WTC11 (cell line): ENCODE measurements at regions not wholly inside any gene's neighbourhood (a gene's known extent, or its start where the extent isn't known, plus 50 kb on each side); places are given as distances from the start of the nearest gene placed in this dataset.

ENCODE experiments used
- ATAC-seq: fragments of 200-7000 bp; cut with Tn5 transposase; 2 replicates; pipeline ENCODE4 v1.10.0; 2021; ENCODE audit warnings: mild to moderate bottlenecking, moderate library complexity
- CTCF ChIA-PET: fragments of 300-600 bp; sonication (Branson Sonifier 250); formaldehyde crosslinking; loops from one replicate; lab custom pipeline; 2021; ENCODE audit warnings: antibody characterized with exemption; lab: Charles Lee
- POLR2A ChIA-PET: fragments of 350-600 bp; sonication (Branson Sonifier 250); formaldehyde crosslinking; loops from one replicate; lab custom pipeline; 2021; ENCODE audit warnings: antibody characterized with exemption; lab: Charles Lee
- DNase-seq: peaks from one replicate; pipeline ENCODE4 v3.0.0; 2021; ENCODE audit warnings: low spot score
- H3K27ac Mint-ChIP-seq: 2 replicates; pipeline ENCODE4 v1.8.0; 2021; ENCODE audit warnings: mixed read lengths
- H3K27me3 Mint-ChIP-seq: 2 replicates; pipeline ENCODE4 v1.8.0; 2021; ENCODE audit warnings: low read depth, mild to moderate bottlenecking, moderate library complexity, mixed read lengths
- H3K36me3 Mint-ChIP-seq: 2 replicates; pipeline ENCODE4 v1.8.0; 2021; ENCODE audit warnings: mixed read lengths
- H3K4me1 Mint-ChIP-seq: 2 replicates; pipeline ENCODE4 v1.8.0; 2022; ENCODE audit warnings: mixed read lengths
- H3K4me3 Mint-ChIP-seq: 2 replicates; pipeline ENCODE4 v1.8.0; 2021; ENCODE audit warnings: mild to moderate bottlenecking, moderate library complexity, mixed read lengths
- H3K9me3 Mint-ChIP-seq: 2 replicates; pipeline ENCODE4 v1.8.0; 2021; ENCODE audit warnings: mixed read lengths
- AFF4 ChIP-seq: sonication (generic); formaldehyde crosslinking; IDR thresholded peaks from 2 replicates; pipeline ENCODE4 v1.8.1; 2023; ENCODE audit warnings: mild to moderate bottlenecking, missing genetic modification reagents, borderline replicate concordance
- AR ChIP-seq: fragments of 250-450 bp; sonication (Bioruptor Pico); IDR thresholded peaks from 2 replicates; pipeline ENCODE4 v1.9.0; 2021; ENCODE audit warnings: mild to moderate bottlenecking
- CREB1 ChIP-seq: sonication (generic); formaldehyde crosslinking; IDR thresholded peaks from 2 replicates; pipeline ENCODE4 v1.8.0; 2023; ENCODE audit warnings: mild to moderate bottlenecking, missing genetic modification reagents
- ESRRA ChIP-seq: sonication (generic); formaldehyde crosslinking; IDR thresholded peaks from 2 replicates; pipeline ENCODE4 v1.8.1; 2022; ENCODE audit warnings: mild to moderate bottlenecking, missing genetic modification reagents, borderline replicate concordance
- FOXP1 ChIP-seq: sonication (generic); formaldehyde crosslinking; IDR thresholded peaks from 2 replicates; pipeline ENCODE4 v1.8.0; 2022; ENCODE audit warnings: missing genetic modification reagents, mild to moderate bottlenecking, moderate library complexity, borderline replicate concordance
- FOXP4 ChIP-seq: sonication (generic); formaldehyde crosslinking; IDR thresholded peaks from 2 replicates; pipeline ENCODE4 v1.8.0; 2022; ENCODE audit warnings: mild to moderate bottlenecking, missing genetic modification reagents
- GRHL2 ChIP-seq: fragments of 250-450 bp; sonication (Bioruptor Pico); IDR thresholded peaks from 2 replicates; pipeline ENCODE4 v1.8.0; 2022; ENCODE audit warnings: mild to moderate bottlenecking, moderate library complexity; ENCODE audit not compliant: insufficient replicate concordance, severe bottlenecking
- KAT7 ChIP-seq: sonication (generic); formaldehyde crosslinking; IDR thresholded peaks from 2 replicates; pipeline ENCODE4 v1.8.1; 2023; ENCODE audit warnings: missing genetic modification reagents, mild to moderate bottlenecking, borderline replicate concordance
- OVOL2 ChIP-seq: fragments of 250-450 bp; sonication (Bioruptor Pico); IDR thresholded peaks from 2 replicates; pipeline ENCODE4 v1.9.0; 2021; ENCODE audit warnings: mild to moderate bottlenecking, borderline replicate concordance
- ZBTB43 ChIP-seq: sonication (generic); formaldehyde crosslinking; IDR thresholded peaks from 2 replicates; pipeline ENCODE4 v1.8.1; 2023; ENCODE audit warnings: mild to moderate bottlenecking, missing genetic modification reagents
- ZNF317 ChIP-seq: sonication (generic); formaldehyde crosslinking; IDR thresholded peaks from 2 replicates; pipeline ENCODE4 v1.8.1; 2023; ENCODE audit warnings: low read depth, mild to moderate bottlenecking, moderate library complexity, missing genetic modification reagents, borderline replicate concordance
- ZNF512 ChIP-seq: sonication (generic); formaldehyde crosslinking; IDR thresholded peaks from 2 replicates; pipeline ENCODE4 v1.8.1; 2022; ENCODE audit warnings: missing genetic modification reagents, borderline replicate concordance

GRCh38 chr6:92608751-92609150, 810.6 kb downstream of the EPHA7 start (continued):
- TF ChIP-seq AFF4 (CRISPR knock-in tag) = no peak
- no peak for TF ChIP-seq AR (CRISPR knock-in tag)
- no peak for TF ChIP-seq FOXP4 (CRISPR knock-in tag)

GRCh38 chr6:92593201-92593600, 826.2 kb downstream of the EPHA7 start:
- ATAC-seq (no peak), DNase-seq (no peak)
- Mint-ChIP-seq H3K4me3 (no peak overlapping the region), H3K27me3 (no peaks in the 10 kb centered on the region), H3K9me3 (no peaks in the 10 kb centered on the region), H3K27ac (no peak overlapping the region), H3K4me1 (no peaks in the 10 kb centered on the region), H3K36me3 (no peaks in the 10 kb centered on the region)
- POLR2A ChIA-PET = no interaction called here
- TF ChIP-seq CREB1 (CRISPR knock-in tag) = no peak
- TF ChIP-seq ZNF512 (CRISPR knock-in tag) = no peak
- TF ChIP-seq FOXP1 (CRISPR knock-in tag) = no peak
- no peak for TF ChIP-seq KAT7 (CRISPR knock-in tag)
- no peak for TF ChIP-seq ESRRA (CRISPR knock-in tag)
- TF ChIP-seq GRHL2 = no peak
- TF ChIP-seq OVOL2 (CRISPR knock-in tag) = no peak
- TF ChIP-seq ZNF317 (CRISPR knock-in tag) = no peak
- TF ChIP-seq ZBTB43 (CRISPR knock-in tag) = no peak
- CTCF ChIA-PET = no interaction called here
